ENCODE measurements at regions not wholly inside any gene's neighbourhood (a gene's known extent, or its start where the extent isn't known, plus 50 kb on each side); places are given as distances from the start of the nearest gene placed in this dataset.

GRCh38 chr1:177351361-177352108 lies 180.8 kb downstream of the BRINP2 start:
- Histone ChIP-seq H3K9me3 (no peaks in the 10 kb centered on the region), H3K36me3 (no peaks in the 10 kb centered on the region), H3K4me1 (no peaks in the 10 kb centered on the region), H3K4me3 (no peak overlapping the region), H3K27me3 (peaks cover 0 to 9% (median 0%) of the 10 kb centered on the region in 3 donors), H3K27ac (no peak overlapping the region)
- DNase-seq: no peak
- no peak for TF ChIP-seq POLR2AphosphoS5 (IDR thresholded peaks at IDR 0.05)
- no peak for TF ChIP-seq POLR2A (IDR thresholded peaks at IDR 0.05)
- TF ChIP-seq CTCF (IDR thresholded peaks at IDR 0.05): no peak
- TF ChIP-seq EP300 (IDR thresholded peaks at IDR 0.05): no peak
- 23 to 47% methylated on average over 6 of the region's 6 CpGs for WGBS, 2 donors
- intact Hi-C loops (cut with DNase I): no loop called here

- peaks cover 0 to 4% (median 0%) of the 10 kb centered on the region in 3 donors for H3K27me3 ChIP-seq
- H3K4me1 ChIP-seq: peaks cover 0 to 17% (median 6%) of the 10 kb centered on the region in 4 donors
- no peaks in the 10 kb centered on the region for H3K9me3 ChIP-seq
- no peak overlapping the region for H3K4me3 ChIP-seq
- H3K27ac ChIP-seq: no peak overlapping the region
- H3K36me3 ChIP-seq: no peaks in the 10 kb centered on the region
- WGBS, 2 donors: 15 to 69% methylated on average over 5 of the region's 5 CpGs
- intact Hi-C loops (cut with DNase I): no loop called here
- TF ChIP-seq POLR2AphosphoS5 (IDR thresholded peaks at IDR 0.05) (no peak), EP300 (IDR thresholded peaks at IDR 0.05) (no peak), CTCF (IDR thresholded peaks at IDR 0.05) (no peak), POLR2A (IDR thresholded peaks at IDR 0.05) (no peak)
- no peak for DNase-seq
Observed at GRCh38 chr1:177346790-177347359, 176.1 kb downstream of the BRINP2 start.

- Histone ChIP-seq H3K36me3 (no peaks in the 10 kb centered on the region), H3K4me1 (peaks cover 0 to 33% (median 25%) of the 10 kb centered on the region in 4 donors), H3K27ac (no peak overlapping the region), H3K4me3 (no peak overlapping the region), H3K27me3 (no peaks in the 10 kb centered on the region), H3K9me3 (no peaks in the 10 kb centered on the region)
- no peak for DNase-seq
- intact Hi-C loops (cut with DNase I): no loop called here
- 30 to 50% methylated on average over 5 of the region's 5 CpGs for WGBS, 2 donors
- TF ChIP-seq EP300 (IDR thresholded peaks at IDR 0.05) (no peak), CTCF (IDR thresholded peaks at IDR 0.05) (no peak), POLR2AphosphoS5 (IDR thresholded peaks at IDR 0.05) (no peak), POLR2A (IDR thresholded peaks at IDR 0.05) (no peak)
Observed at GRCh38 chr1:177343445-177343844, 172.7 kb downstream of the BRINP2 start.

- Histone ChIP-seq H3K27me3 (no peaks in the 10 kb centered on the region), H3K36me3 (no peaks in the 10 kb centered on the region), H3K4me3 (no peak overlapping the region), H3K9me3 (no peaks in the 10 kb centered on the region), H3K27ac (peak overlapping the region in 3 of 4 donors; percentile 2 to 65 (median 38)), H3K4me1 (peaks cover 0 to 33% (median 25%) of the 10 kb centered on the region in 4 donors)
- DNase-seq: peak; percentile 69
- intact Hi-C loops (cut with DNase I): loop anchor here (2.0 kb wide), 1 partner anchor 67 kb away; no protein-coding TSS in a partner anchor
- 66 to 80% methylated on average over 4 of the region's 4 CpGs for WGBS, 2 donors
- TF ChIP-seq POLR2AphosphoS5 (IDR thresholded peaks at IDR 0.05) (peak; percentile 80 to 91 (median 85)), POLR2A (IDR thresholded peaks at IDR 0.05) (no peak), EP300 (IDR thresholded peaks at IDR 0.05) (peak; percentile 29 to 64 (median 42))
Observed at GRCh38 chr1:177341773-177342172, 171.0 kb downstream of the BRINP2 start.

- Histone ChIP-seq H3K36me3 (no peaks in the 10 kb centered on the region), H3K27ac (peak overlapping the region in 2 of 4 donors; percentile 38 to 65), H3K4me1 (peaks cover 0 to 33% (median 25%) of the 10 kb centered on the region in 4 donors), H3K4me3 (no peak overlapping the region), H3K9me3 (no peaks in the 10 kb centered on the region), H3K27me3 (no peaks in the 10 kb centered on the region)
- DNase-seq: no peak
- WGBS, 2 donors: 65 to 83% methylated on average over 10 of the region's 10 CpGs
- no peak for TF ChIP-seq EP300 (IDR thresholded peaks at IDR 0.05)
- peak in 1 of 4 donors; percentile 58 for TF ChIP-seq POLR2AphosphoS5 (IDR thresholded peaks at IDR 0.05)
- no peak for TF ChIP-seq CTCF (IDR thresholded peaks at IDR 0.05)
- intact Hi-C loops (cut with DNase I): loop anchor here (2.0 kb wide), 1 partner anchor 66 kb away; no protein-coding TSS in a partner anchor
Observed at GRCh38 chr1:177340601-177341067, 169.9 kb downstream of the BRINP2 start.
